ENCODE measurements at regions not wholly inside any gene's neighbourhood (a gene's known extent, or its start where the extent isn't known, plus 50 kb on each side); places are given as distances from the start of the nearest gene placed in this dataset.

DNA sequence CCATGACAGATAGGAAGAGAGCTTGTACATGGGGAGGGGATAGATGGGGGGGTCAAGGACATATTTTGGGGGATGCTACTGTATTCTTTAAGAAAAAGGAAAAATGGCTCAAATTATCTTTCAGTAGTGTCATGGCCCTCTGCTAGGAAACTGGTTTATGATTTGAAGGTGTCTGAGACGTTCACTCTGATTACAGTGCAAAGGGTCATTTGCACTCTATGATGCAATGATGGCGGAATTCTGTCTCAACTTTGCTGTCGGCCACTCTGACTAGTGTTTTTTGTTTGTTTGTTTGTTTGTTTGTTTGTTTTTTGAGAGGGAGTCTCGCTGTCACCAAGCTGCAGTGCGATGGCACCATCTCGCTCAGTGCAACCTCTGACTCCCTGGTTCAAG, 180.0 kb downstream of the SOX4 start:
- H3K9ac ChIP-seq = no peak overlapping the region
- ChIA-PET POLR2A (interaction anchor here (1.1 kb wide), 1 partner anchor 180 kb away, joined by 4 read pairs; the partner anchor contains the start of gene SOX4), CTCF (no interaction called here)
- H3K79me2 ChIP-seq (ENCODE audit: insufficient read depth) = peaks cover 31% of the 10 kb centered on the region
- no peak for DNase-seq
- no peaks in the 10 kb centered on the region for H3K27me3 ChIP-seq (ENCODE audit: insufficient read depth)
- H3K4me3 ChIP-seq (ENCODE audit: low read depth in 2 of 2, low read length in 1 of 2) = no peak overlapping the region
- H3K9me2 ChIP-seq = no peaks in the 10 kb centered on the region
- H4K20me1 ChIP-seq (ENCODE audit: insufficient read depth) = no peaks in the 10 kb centered on the region
- H3F3A ChIP-seq (replicated peaks; ENCODE audit: insufficient read depth) = peaks cover 22% of the 10 kb centered on the region
- peaks cover 3 to 37% of the 10 kb centered on the region in 2 experiments; a peak in 3 of 4 replicates for H3K4me1 ChIP-seq (ENCODE audit: control insufficient read depth in 1 of 2, insufficient read depth in 2 of 2, low read depth in 1 of 2, low read length in 1 of 2)
- no peak for TF ChIP-seq MEF2A (IDR thresholded peaks at IDR 0.05; ENCODE audit: borderline replicate concordance, low read depth)
- TF ChIP-seq IRF3 (IDR thresholded peaks at IDR 0.05; ENCODE audit: low read depth, low read length) = no peak
- no peak for TF ChIP-seq ZBTB33 (IDR thresholded peaks at IDR 0.05; ENCODE audit: borderline replicate concordance, low read depth)
- TF ChIP-seq NRF1 (IDR thresholded peaks at IDR 0.05; ENCODE audit: low read depth, low read length) = no peak
- no peak for TF ChIP-seq TEAD4 (IDR thresholded peaks at IDR 0.05; ENCODE audit: borderline replicate concordance, insufficient read depth)
- no peak for TF ChIP-seq TCF12 (IDR thresholded peaks at IDR 0.05)
- TF ChIP-seq, protein P1, sequence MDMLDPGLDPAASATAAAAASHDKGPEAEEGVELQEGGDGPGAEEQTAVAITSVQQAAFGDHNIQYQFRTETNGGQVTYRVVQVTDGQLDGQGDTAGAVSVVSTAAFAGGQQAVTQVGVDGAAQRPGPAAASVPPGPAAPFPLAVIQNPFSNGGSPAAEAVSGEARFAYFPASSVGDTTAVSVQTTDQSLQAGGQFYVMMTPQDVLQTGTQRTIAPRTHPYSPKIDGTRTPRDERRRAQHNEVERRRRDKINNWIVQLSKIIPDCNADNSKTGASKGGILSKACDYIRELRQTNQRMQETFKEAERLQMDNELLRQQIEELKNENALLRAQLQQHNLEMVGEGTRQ (IDR thresholded peaks at IDR 0.05; ENCODE audit: borderline replicate concordance, low read depth, low read length) = no peak
- TF ChIP-seq FOXJ3 (CRISPR knock-in tag; IDR thresholded peaks at IDR 0.05) = no peak
- no peak for TF ChIP-seq ELF1 (IDR thresholded peaks at IDR 0.05)
- TF ChIP-seq RCOR1 (IDR thresholded peaks at IDR 0.05; ENCODE audit: low read length) = no peak
- TF ChIP-seq, protein P2, sequence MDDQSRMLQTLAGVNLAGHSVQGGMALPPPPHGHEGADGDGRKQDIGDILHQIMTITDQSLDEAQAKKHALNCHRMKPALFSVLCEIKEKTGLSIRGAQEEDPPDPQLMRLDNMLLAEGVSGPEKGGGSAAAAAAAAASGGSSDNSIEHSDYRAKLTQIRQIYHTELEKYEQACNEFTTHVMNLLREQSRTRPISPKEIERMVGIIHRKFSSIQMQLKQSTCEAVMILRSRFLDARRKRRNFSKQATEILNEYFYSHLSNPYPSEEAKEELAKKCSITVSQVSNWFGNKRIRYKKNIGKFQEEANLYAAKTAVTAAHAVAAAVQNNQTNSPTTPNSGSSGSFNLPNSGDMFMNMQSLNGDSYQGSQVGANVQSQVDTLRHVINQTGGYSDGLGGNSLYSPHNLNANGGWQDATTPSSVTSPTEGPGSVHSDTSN (IDR thresholded peaks at IDR 0.05) = no peak
- TF ChIP-seq CHD2 (IDR thresholded peaks at IDR 0.05; ENCODE audit: low read length, partially characterized antibody) = no peak
- no peak for TF ChIP-seq SMC3 (IDR thresholded peaks at IDR 0.05; ENCODE audit: low read depth, low read length)
- no peak for TF ChIP-seq RXRA (IDR thresholded peaks at IDR 0.05; ENCODE audit: borderline replicate concordance, low read depth)
- no peak for TF ChIP-seq GATA2 (CRISPR knock-in tag; IDR thresholded peaks at IDR 0.05)
- no peak for TF ChIP-seq FOXM1 (IDR thresholded peaks at IDR 0.05; ENCODE audit: low read depth)
- no peak overlapping the region for H2AFZ ChIP-seq (ENCODE audit: low read depth)
- no peaks in the 10 kb centered on the region for H3K9me3 ChIP-seq
- H3K4me2 ChIP-seq = no peak overlapping the region
- 96% methylated on average over 6 of the region's 6 CpGs for WGBS (ENCODE audit: low lambda C conversion rate)
- H3K36me3 ChIP-seq (replicated peaks in 1 of 2; ENCODE audit: control insufficient read depth in 1 of 2, insufficient read depth in 2 of 2, low read length in 1 of 2) = no peaks in the 10 kb centered on the region
- H3K27ac ChIP-seq (ENCODE audit: low read depth in 2 of 2, low read length in 1 of 2) = no peak overlapping the region
